OCI-LY1 (cell line): ENCODE measurements at regions not wholly inside any gene's neighbourhood (a gene's known extent, or its start where the extent isn't known, plus 50 kb on each side); places are given as distances from the start of the nearest gene placed in this dataset.

Experiments
- H2AFZ ChIP-seq: fragments of 200-600 bp; sonication (generic), shearing (Covaris generic); 2 replicates; pipeline ENCODE4 v1.6.0; 2014; ENCODE audit warnings: antibody characterized with exemption, mild to moderate bottlenecking, low read length
- H3F3A ChIP-seq: fragments of 200-600 bp; sonication (generic), shearing (Covaris generic); 2 replicates; pipeline ENCODE4 v1.6.0; 2014; ENCODE audit warnings: mild to moderate bottlenecking, antibody characterized with exemption, low read length, moderate library complexity; ENCODE audit not compliant: insufficient read depth
- H3K27ac ChIP-seq: fragments of 200-600 bp; sonication (generic); 2 replicates; pipeline ENCODE4 v1.5.1; 2014; ENCODE audit warnings: low read length, mixed run types, mild to moderate bottlenecking, low read depth; ENCODE audit not compliant: poor library complexity, severe bottlenecking
- H3K27me3 ChIP-seq: fragments of 200-600 bp; sonication (generic); 2 replicates; pipeline ENCODE4 v1.6.0; 2014; ENCODE audit warnings: antibody characterized with exemption, mild to moderate bottlenecking, low read length, moderate library complexity; ENCODE audit not compliant: insufficient read depth
- H3K36me3 ChIP-seq: fragments of 200-600 bp; sonication (generic); 2 replicates; pipeline ENCODE4 v1.6.1; 2014; ENCODE audit warnings: mild to moderate bottlenecking, antibody characterized with exemption, low read length, moderate library complexity, mixed read lengths; ENCODE audit not compliant: insufficient read depth
- H3K4me1 ChIP-seq: fragments of 200-600 bp; sonication (generic); 2 replicates; pipeline ENCODE4 v1.5.1; 2014; ENCODE audit warnings: mild to moderate bottlenecking, low read length, moderate library complexity; ENCODE audit not compliant: insufficient read depth, severe bottlenecking
- H3K4me2 ChIP-seq: fragments of 200-600 bp; sonication (generic), shearing (Covaris generic); 2 replicates; pipeline ENCODE4 v1.6.1; 2014; ENCODE audit warnings: low read length
- H3K4me3 ChIP-seq: fragments of 200-600 bp; sonication (generic); 2 replicates; pipeline ENCODE4 v1.5.1; 2014; ENCODE audit warnings: low read length, low read depth, mild to moderate bottlenecking, mixed read lengths; ENCODE audit not compliant: poor library complexity, severe bottlenecking
- H3K79me2 ChIP-seq: fragments of 200-600 bp; shearing (Covaris generic); 2 replicates; pipeline ENCODE4 v1.6.1; 2016; ENCODE audit warnings: mixed run types, low read length, mixed read lengths; ENCODE audit not compliant: insufficient read depth
- H3K9ac ChIP-seq: fragments of 200-600 bp; sonication (generic), shearing (Covaris generic); 2 replicates; pipeline ENCODE4 v1.6.1; 2014; ENCODE audit warnings: mild to moderate bottlenecking, low read length, mixed read lengths
- H3K9me2 ChIP-seq: fragments of 200-600 bp; sonication (generic), shearing (Covaris generic); 2 replicates; pipeline ENCODE4 v1.6.1; 2014; ENCODE audit warnings: low read depth, mild to moderate bottlenecking, low read length, mixed read lengths
- H3K9me3 ChIP-seq: fragments of 200-600 bp; shearing (Covaris generic); 2 replicates; pipeline ENCODE4 v1.6.1; 2014; ENCODE audit warnings: low read length, mixed read lengths
- H4K20me1 ChIP-seq: fragments of 200-600 bp; sonication (generic), shearing (Covaris generic); 2 replicates; pipeline ENCODE4 v1.6.0; 2016; ENCODE audit warnings: mild to moderate bottlenecking, low read length; ENCODE audit not compliant: insufficient read depth
- CTCF ChIP-seq: fragments of 200-600 bp; sonication (generic), shearing (Covaris generic); IDR thresholded peaks from 2 replicates; pipeline ENCODE4 v1.5.1; 2017; ENCODE audit warnings: mild to moderate bottlenecking, antibody characterized with exemption, low read length, moderate library complexity, mixed read lengths
- EZH2 ChIP-seq: fragments of 200-600 bp; sonication (generic), shearing (Covaris generic); IDR thresholded peaks from 2 replicates; pipeline ENCODE4 v1.8.0; 2017; ENCODE audit warnings: borderline replicate concordance, mixed run types, mild to moderate bottlenecking, antibody characterized with exemption, low read length, moderate library complexity, mixed read lengths

- no peak overlapping the region for H3K4me2 ChIP-seq
- TF ChIP-seq CTCF (peak; percentile 78), EZH2 (no peak)
- no peak overlapping the region for H3K9ac ChIP-seq
- no peak overlapping the region for H3K4me3 ChIP-seq
- H3K36me3 ChIP-seq = no peaks in the 10 kb centered on the region
- no peaks in the 10 kb centered on the region for H3F3A ChIP-seq
- peaks cover 1% of the 10 kb centered on the region; the same call in 1 of the 2 replicates for H3K9me3 ChIP-seq
- no peaks in the 10 kb centered on the region for H3K9me2 ChIP-seq
- peaks cover 19% of the 10 kb centered on the region for H3K4me1 ChIP-seq
- no peak overlapping the region for H2AFZ ChIP-seq
- no peaks in the 10 kb centered on the region for H3K27me3 ChIP-seq
- H3K79me2 ChIP-seq = no peaks in the 10 kb centered on the region
- H3K27ac ChIP-seq = no peak overlapping the region
- no peaks in the 10 kb centered on the region for H4K20me1 ChIP-seq
These were observed 1573.3 kb downstream of the PCDH9 start for GRCh38 chr13:65656740-65657329.

GRCh38 chr13:65653613-65654012, 1576.5 kb downstream of the PCDH9 start:
- Histone ChIP-seq H3K4me3 (no peak overlapping the region), H3K36me3 (no peaks in the 10 kb centered on the region), H3K27me3 (no peaks in the 10 kb centered on the region), H3K9me2 (peaks cover 3% of the 10 kb centered on the region; the same call in 1 of the 2 replicates), H4K20me1 (no peaks in the 10 kb centered on the region), H3K27ac (no peak overlapping the region), H3F3A (no peaks in the 10 kb centered on the region), H3K79me2 (no peaks in the 10 kb centered on the region), H2AFZ (peak overlapping the region; percentile 45), H3K4me2 (peak overlapping the region; percentile 26; the same call in 1 of the 2 replicates), H3K9me3 (no peaks in the 10 kb centered on the region; the same call in 1 of the 2 replicates), H3K4me1 (peaks cover 19% of the 10 kb centered on the region), H3K9ac (no peak overlapping the region; the same call in 1 of the 2 replicates)
- TF ChIP-seq CTCF = no peak

- no peak overlapping the region for H3K4me2 ChIP-seq
- H2AFZ ChIP-seq = no peak overlapping the region
- H3K9me2 ChIP-seq = peaks cover 3% of the 10 kb centered on the region; the same call in 1 of the 2 replicates
- H3K36me3 ChIP-seq = no peaks in the 10 kb centered on the region
- no peaks in the 10 kb centered on the region for H3K79me2 ChIP-seq
- TF ChIP-seq CTCF (no peak), EZH2 (no peak)
- H3K27ac ChIP-seq = no peak overlapping the region
- H3K27me3 ChIP-seq = no peaks in the 10 kb centered on the region
- peaks cover 19% of the 10 kb centered on the region for H3K4me1 ChIP-seq
- no peaks in the 10 kb centered on the region for H3F3A ChIP-seq
- peaks cover 9% of the 10 kb centered on the region for H3K9me3 ChIP-seq
- no peak overlapping the region for H3K4me3 ChIP-seq
- no peak overlapping the region for H3K9ac ChIP-seq
- H4K20me1 ChIP-seq = no peaks in the 10 kb centered on the region
These were observed 1579.8 kb downstream of the PCDH9 start for GRCh38 chr13:65650321-65650720.
